Ishikawa (cell line): ENCODE measurements at regions not wholly inside any gene's neighbourhood (a gene's known extent, or its start where the extent isn't known, plus 50 kb on each side); places are given as distances from the start of the nearest gene placed in this dataset.

ENCODE experiments used
- CREB1 ChIP-seq: IDR thresholded peaks from 2 replicates; pipeline ENCODE4 v1.6.1; 2012; ENCODE audit warnings: low read depth
- EGR1 ChIP-seq: IDR thresholded peaks from 2 replicates; pipeline ENCODE4 v1.6.1; 2012
- EP300 ChIP-seq: IDR thresholded peaks from 2 replicates; pipeline ENCODE4 v1.6.1; 2012; ENCODE audit warnings: borderline replicate concordance
- FOXM1 ChIP-seq: IDR thresholded peaks from 2 replicates; pipeline ENCODE4 v1.6.1; 2012; ENCODE audit warnings: low read depth, borderline replicate concordance
- NFIC ChIP-seq: IDR thresholded peaks from 2 replicates; pipeline ENCODE4 v1.6.1; 2012
- RAD21 ChIP-seq: IDR thresholded peaks from 2 replicates; pipeline ENCODE4 v1.6.1; 2012; ENCODE audit warnings: low read depth
- TAF1 ChIP-seq: IDR thresholded peaks from 2 replicates; pipeline ENCODE4 v1.6.1; 2012; ENCODE audit warnings: low read depth, mild to moderate bottlenecking
- YY1 ChIP-seq: IDR thresholded peaks from 2 replicates; pipeline ENCODE4 v1.6.1; 2012; ENCODE audit warnings: low read depth
- TF ChIP-seq, protein P1 (sequence below): IDR thresholded peaks from 2 replicates; pipeline ENCODE4 v1.6.1; 2012
- TF ChIP-seq, protein P2 (sequence below): IDR thresholded peaks from 2 replicates; pipeline ENCODE4 v1.6.1; 2012; ENCODE audit warnings: low read depth, mild to moderate bottlenecking

DNA sequence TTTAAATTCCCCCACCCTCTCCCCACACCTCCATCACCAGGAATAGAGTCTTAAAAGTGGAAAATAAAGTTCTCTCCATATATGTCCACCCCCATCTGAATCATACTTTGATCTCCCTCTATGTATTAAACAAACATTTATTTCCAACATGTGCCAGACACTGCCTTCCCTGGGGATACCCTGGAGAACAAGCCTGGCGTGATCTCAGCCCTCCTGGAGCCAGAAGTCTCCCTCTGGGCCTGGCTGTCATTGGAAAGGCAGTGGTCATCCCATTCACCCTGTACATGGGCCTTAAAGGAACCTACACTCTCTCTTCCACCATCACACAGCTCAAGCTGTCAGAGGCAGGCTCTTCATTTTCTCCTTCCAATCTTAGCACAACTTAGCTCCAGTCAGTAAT, 143.6 kb downstream of the EMP1 start:
- TF ChIP-seq, protein P1, sequence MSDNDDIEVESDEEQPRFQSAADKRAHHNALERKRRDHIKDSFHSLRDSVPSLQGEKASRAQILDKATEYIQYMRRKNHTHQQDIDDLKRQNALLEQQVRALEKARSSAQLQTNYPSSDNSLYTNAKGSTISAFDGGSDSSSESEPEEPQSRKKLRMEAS, result no peak
- no peak for TF ChIP-seq FOXM1
- TF ChIP-seq EP300, result no peak
- TF ChIP-seq YY1, result no peak
- no peak for TF ChIP-seq NFIC
- TF ChIP-seq CREB1, result no peak
- TF ChIP-seq, protein P2, sequence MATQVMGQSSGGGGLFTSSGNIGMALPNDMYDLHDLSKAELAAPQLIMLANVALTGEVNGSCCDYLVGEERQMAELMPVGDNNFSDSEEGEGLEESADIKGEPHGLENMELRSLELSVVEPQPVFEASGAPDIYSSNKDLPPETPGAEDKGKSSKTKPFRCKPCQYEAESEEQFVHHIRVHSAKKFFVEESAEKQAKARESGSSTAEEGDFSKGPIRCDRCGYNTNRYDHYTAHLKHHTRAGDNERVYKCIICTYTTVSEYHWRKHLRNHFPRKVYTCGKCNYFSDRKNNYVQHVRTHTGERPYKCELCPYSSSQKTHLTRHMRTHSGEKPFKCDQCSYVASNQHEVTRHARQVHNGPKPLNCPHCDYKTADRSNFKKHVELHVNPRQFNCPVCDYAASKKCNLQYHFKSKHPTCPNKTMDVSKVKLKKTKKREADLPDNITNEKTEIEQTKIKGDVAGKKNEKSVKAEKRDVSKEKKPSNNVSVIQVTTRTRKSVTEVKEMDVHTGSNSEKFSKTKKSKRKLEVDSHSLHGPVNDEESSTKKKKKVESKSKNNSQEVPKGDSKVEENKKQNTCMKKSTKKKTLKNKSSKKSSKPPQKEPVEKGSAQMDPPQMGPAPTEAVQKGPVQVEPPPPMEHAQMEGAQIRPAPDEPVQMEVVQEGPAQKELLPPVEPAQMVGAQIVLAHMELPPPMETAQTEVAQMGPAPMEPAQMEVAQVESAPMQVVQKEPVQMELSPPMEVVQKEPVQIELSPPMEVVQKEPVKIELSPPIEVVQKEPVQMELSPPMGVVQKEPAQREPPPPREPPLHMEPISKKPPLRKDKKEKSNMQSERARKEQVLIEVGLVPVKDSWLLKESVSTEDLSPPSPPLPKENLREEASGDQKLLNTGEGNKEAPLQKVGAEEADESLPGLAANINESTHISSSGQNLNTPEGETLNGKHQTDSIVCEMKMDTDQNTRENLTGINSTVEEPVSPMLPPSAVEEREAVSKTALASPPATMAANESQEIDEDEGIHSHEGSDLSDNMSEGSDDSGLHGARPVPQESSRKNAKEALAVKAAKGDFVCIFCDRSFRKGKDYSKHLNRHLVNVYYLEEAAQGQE, result no peak
- TF ChIP-seq TAF1, result no peak
- TF ChIP-seq RAD21, result no peak
- TF ChIP-seq EGR1, result no peak
